ENCODE measurements at regions not wholly inside any gene's neighbourhood (a gene's known extent, or its start where the extent isn't known, plus 50 kb on each side); places are given as distances from the start of the nearest gene placed in this dataset.

DNA sequence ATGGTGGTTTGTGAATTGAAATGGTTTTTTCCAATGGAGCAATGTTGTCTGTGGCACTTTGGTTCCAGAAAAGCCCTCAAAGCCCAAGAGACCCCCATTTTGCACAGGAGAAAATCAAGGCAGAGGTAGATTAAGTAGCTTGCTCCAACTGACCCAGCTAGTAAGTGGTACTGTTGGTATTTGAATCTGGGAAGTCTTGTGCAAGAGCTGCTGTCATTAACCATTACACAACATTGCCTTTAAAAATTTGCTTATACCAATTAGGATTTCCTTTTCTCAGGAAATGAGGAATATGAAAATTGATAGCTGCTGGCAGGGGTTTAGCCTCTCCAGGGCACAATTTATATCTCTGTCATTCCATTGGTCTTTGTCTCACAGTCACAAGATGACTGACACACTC, 102.4 kb upstream of the UBE3A start:
- Mint-ChIP-seq H3K9me3 (ENCODE audit: insufficient read depth) (peaks cover 4% of the 10 kb centered on the region), H3K27ac (no peak overlapping the region), H3K27me3 (no peaks in the 10 kb centered on the region), H3K4me1 (no peaks in the 10 kb centered on the region), H3K4me3 (no peak overlapping the region)
- DNase-seq (no peak), ATAC-seq (ENCODE audit: low read depth) (no peak)
- no peaks in the 10 kb centered on the region for H4K20me1 ChIP-seq (ENCODE audit: control insufficient read depth, insufficient read depth, low read length, poor library complexity, severe bottlenecking)
- no peaks in the 10 kb centered on the region for H3K79me2 ChIP-seq (ENCODE audit: control insufficient read depth, insufficient read depth, low read length)
- no peak overlapping the region for H3K4me3 ChIP-seq (ENCODE audit: control extremely low read depth in 1 of 5, extremely low read depth in 1 of 5, insufficient read depth in 1 of 5, low read depth in 2 of 5, low read length in 4 of 5)
- no peaks in the 10 kb centered on the region for H3K27me3 ChIP-seq (replicated peaks in 1 of 4; ENCODE audit: control extremely low read depth in 1 of 4, control insufficient read depth in 3 of 4, insufficient read depth in 4 of 4, low read length in 3 of 4)
- TF ChIP-seq EZH2 (IDR thresholded peaks at IDR 0.05; ENCODE audit: borderline replicate concordance, insufficient read depth, low read depth, low read length, poor library complexity, severe bottlenecking): no peak
- TF ChIP-seq, protein P1, sequence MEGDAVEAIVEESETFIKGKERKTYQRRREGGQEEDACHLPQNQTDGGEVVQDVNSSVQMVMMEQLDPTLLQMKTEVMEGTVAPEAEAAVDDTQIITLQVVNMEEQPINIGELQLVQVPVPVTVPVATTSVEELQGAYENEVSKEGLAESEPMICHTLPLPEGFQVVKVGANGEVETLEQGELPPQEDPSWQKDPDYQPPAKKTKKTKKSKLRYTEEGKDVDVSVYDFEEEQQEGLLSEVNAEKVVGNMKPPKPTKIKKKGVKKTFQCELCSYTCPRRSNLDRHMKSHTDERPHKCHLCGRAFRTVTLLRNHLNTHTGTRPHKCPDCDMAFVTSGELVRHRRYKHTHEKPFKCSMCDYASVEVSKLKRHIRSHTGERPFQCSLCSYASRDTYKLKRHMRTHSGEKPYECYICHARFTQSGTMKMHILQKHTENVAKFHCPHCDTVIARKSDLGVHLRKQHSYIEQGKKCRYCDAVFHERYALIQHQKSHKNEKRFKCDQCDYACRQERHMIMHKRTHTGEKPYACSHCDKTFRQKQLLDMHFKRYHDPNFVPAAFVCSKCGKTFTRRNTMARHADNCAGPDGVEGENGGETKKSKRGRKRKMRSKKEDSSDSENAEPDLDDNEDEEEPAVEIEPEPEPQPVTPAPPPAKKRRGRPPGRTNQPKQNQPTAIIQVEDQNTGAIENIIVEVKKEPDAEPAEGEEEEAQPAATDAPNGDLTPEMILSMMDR (IDR thresholded peaks at IDR 0.05): no peak
- H3K4me1 ChIP-seq (ENCODE audit: control insufficient read depth in 2 of 2, insufficient read depth in 2 of 2, low read length in 2 of 2): no peaks in the 10 kb centered on the region
- no peaks in the 10 kb centered on the region for H3K36me3 ChIP-seq (replicated peaks in 1 of 2; ENCODE audit: control extremely low read depth in 1 of 2, control insufficient read depth in 1 of 2, extremely low read depth in 1 of 2, insufficient read depth in 2 of 2, low read length in 1 of 2)
- no peak overlapping the region for H2AFZ ChIP-seq (ENCODE audit: insufficient read depth, low read depth, low read length, poor library complexity, severe bottlenecking)
- intact Hi-C loops (cut with micrococcal nuclease): no loop called here
- POLR2A ChIA-PET: no interaction called here
- no peak overlapping the region for H3K9ac ChIP-seq (ENCODE audit: low read length)
- CTCF ChIA-PET: no interaction called here
- no peaks in the 10 kb centered on the region for H3K9me3 ChIP-seq (ENCODE audit: control extremely low read depth in 1 of 3, control insufficient read depth in 2 of 3, insufficient read depth in 1 of 3, low read length in 2 of 3)
- H3K4me2 ChIP-seq (replicated peaks; ENCODE audit: low read depth, low read length, poor library complexity, severe bottlenecking): no peak overlapping the region
- no peak overlapping the region for H3K27ac ChIP-seq (ENCODE audit: low read length in 2 of 2)

DNA sequence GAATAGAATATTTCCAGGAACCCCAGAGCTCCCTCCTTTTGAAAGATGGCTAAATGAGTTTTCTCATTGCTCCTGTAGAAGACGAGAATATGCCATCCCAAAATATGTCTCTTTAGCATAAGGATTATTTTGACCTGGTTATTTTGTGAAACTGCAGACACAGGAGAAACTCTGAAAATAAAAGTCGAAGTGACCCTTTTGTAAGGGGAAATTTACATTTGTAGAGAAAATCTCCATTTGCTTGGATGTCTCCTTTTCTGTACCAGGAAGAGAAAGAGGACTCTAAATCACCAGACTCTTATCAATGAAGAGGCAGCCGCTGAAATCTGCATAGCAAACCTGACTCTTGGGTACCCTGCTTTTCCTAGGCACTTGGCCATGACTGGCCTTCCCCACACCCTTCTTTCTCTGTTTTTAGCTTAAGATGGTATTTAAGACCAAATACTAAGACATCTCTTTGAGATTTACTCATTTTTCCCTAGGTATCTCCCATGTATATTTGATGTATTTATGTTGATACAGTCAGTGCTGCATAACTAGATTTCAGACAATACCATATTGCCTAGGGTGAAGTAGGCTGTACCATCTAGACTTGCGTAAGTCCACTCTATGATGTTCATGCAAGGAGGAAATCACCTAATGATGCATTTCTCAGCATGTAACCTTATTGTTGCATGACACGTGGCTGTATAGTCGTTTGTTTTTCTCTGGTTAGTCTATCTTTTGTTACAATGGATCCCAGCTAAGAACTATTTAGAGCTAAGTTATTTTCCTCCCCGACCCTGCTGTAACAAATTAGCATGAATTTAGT, 98.2 kb upstream of the UBE3A start:
- H3K4me3 ChIP-seq (ENCODE audit: control extremely low read depth in 1 of 5, extremely low read depth in 1 of 5, insufficient read depth in 1 of 5, low read depth in 2 of 5, low read length in 4 of 5): no peak overlapping the region
- intact Hi-C loops (cut with micrococcal nuclease): no loop called here
- 100% methylated on average over 1 of the region's 7 CpGs for WGBS (ENCODE audit: insufficient coverage)
- Mint-ChIP-seq H3K9me3 (ENCODE audit: insufficient read depth) (peaks cover 2% of the 10 kb centered on the region), H3K27me3 (no peaks in the 10 kb centered on the region), H3K4me1 (no peaks in the 10 kb centered on the region), H3K4me3 (no peak overlapping the region), H3K27ac (no peak overlapping the region)
- ChIA-PET POLR2A (no interaction called here), CTCF (no interaction called here)
- no peaks in the 10 kb centered on the region for H3K4me1 ChIP-seq (ENCODE audit: control insufficient read depth in 2 of 2, insufficient read depth in 2 of 2, low read length in 2 of 2)
- no peaks in the 10 kb centered on the region for H3K9me3 ChIP-seq (ENCODE audit: control extremely low read depth in 1 of 3, control insufficient read depth in 2 of 3, insufficient read depth in 1 of 3, low read length in 2 of 3)
- no peaks in the 10 kb centered on the region for H3K27me3 ChIP-seq (replicated peaks in 1 of 4; ENCODE audit: control extremely low read depth in 1 of 4, control insufficient read depth in 3 of 4, insufficient read depth in 4 of 4, low read length in 3 of 4)
- no peak overlapping the region for H3K9ac ChIP-seq (ENCODE audit: low read length)
- H4K20me1 ChIP-seq (ENCODE audit: control insufficient read depth, insufficient read depth, low read length, poor library complexity, severe bottlenecking): no peaks in the 10 kb centered on the region
- no peaks in the 10 kb centered on the region for H3K79me2 ChIP-seq (ENCODE audit: control insufficient read depth, insufficient read depth, low read length)
- TF ChIP-seq, protein P1 (IDR thresholded peaks at IDR 0.05): no peak
- TF ChIP-seq EZH2 (IDR thresholded peaks at IDR 0.05; ENCODE audit: borderline replicate concordance, insufficient read depth, low read depth, low read length, poor library complexity, severe bottlenecking): no peak
- no peak for ATAC-seq (ENCODE audit: low read depth)
- no peak overlapping the region for H2AFZ ChIP-seq (ENCODE audit: insufficient read depth, low read depth, low read length, poor library complexity, severe bottlenecking)
- H3K4me2 ChIP-seq (replicated peaks; ENCODE audit: low read depth, low read length, poor library complexity, severe bottlenecking): no peak overlapping the region
- no peak overlapping the region for H3K27ac ChIP-seq (ENCODE audit: low read length in 2 of 2)
- no peak for DNase-seq
- no peaks in the 10 kb centered on the region for H3K36me3 ChIP-seq (replicated peaks in 1 of 2; ENCODE audit: control extremely low read depth in 1 of 2, control insufficient read depth in 1 of 2, extremely low read depth in 1 of 2, insufficient read depth in 2 of 2, low read length in 1 of 2)
